Liver (tissue), 7 donors: ENCODE measurements at regions not wholly inside any gene's neighbourhood (a gene's known extent, or its start where the extent isn't known, plus 50 kb on each side); places are given as distances from the start of the nearest gene placed in this dataset.

ENCODE experiments used
- DNase-seq: peaks from one replicate; pipeline ENCODE4 v3.0.0-alpha.2; 2017; ENCODE audit warnings: low spot score
- H3K27ac ChIP-seq, 2 donors: one replicate each; pipeline ENCODE4 v1.7.0; 2013; ENCODE audit warnings: inconsistent platforms in 2 of 2, low read length in 2 of 2, control low read depth in 1 of 2, low read depth in 1 of 2, mild to moderate bottlenecking in 1 of 2
- H3K27me3 ChIP-seq, 4 donors: one replicate each; pipeline versions ENCODE4 v1.6.1 to v1.7.0; 2013; ENCODE audit warnings: low read length in 3 of 4, inconsistent platforms in 1 of 4, mild to moderate bottlenecking in 1 of 4, moderate library complexity in 1 of 4; ENCODE audit not compliant: control insufficient read depth in 4 of 4, insufficient read depth in 4 of 4
- H3K36me3 ChIP-seq, 4 donors: one replicate each; pipeline versions ENCODE4 v1.6.1 to v1.7.0; 2013; ENCODE audit warnings: low read length in 3 of 4, mild to moderate bottlenecking in 3 of 4, low read depth in 1 of 4, moderate library complexity in 1 of 4; ENCODE audit not compliant: control insufficient read depth in 4 of 4, insufficient read depth in 3 of 4
- H3K4me1 ChIP-seq, 4 donors: one replicate each; pipeline versions ENCODE4 v1.6.1 to v1.7.0; 2013; ENCODE audit warnings: low read length in 3 of 4, mild to moderate bottlenecking in 3 of 4, moderate library complexity in 1 of 4; ENCODE audit not compliant: control insufficient read depth in 4 of 4, insufficient read depth in 4 of 4
- H3K4me3 ChIP-seq, 3 donors: one replicate each; pipeline versions ENCODE4 v1.6.1 to v1.7.0; 2013; ENCODE audit warnings: low read length in 3 of 3, control low read depth in 1 of 3, low read depth in 1 of 3, mild to moderate bottlenecking in 1 of 3
- H3K9ac ChIP-seq, 2 donors: one replicate each; pipeline ENCODE4 v1.7.0; 2013; ENCODE audit warnings: low read length in 2 of 2, mild to moderate bottlenecking in 2 of 2, moderate library complexity in 2 of 2, control low read depth in 1 of 2, low read depth in 1 of 2
- H3K9me3 ChIP-seq, 4 donors: one replicate each; pipeline versions ENCODE4 v1.6.1 to v1.7.0; 2013; ENCODE audit warnings: low read length in 3 of 4; ENCODE audit not compliant: control insufficient read depth in 4 of 4
- ATF3 ChIP-seq: IDR thresholded peaks from 2 replicates; pipeline ENCODE4 v1.6.1; 2016; ENCODE audit warnings: antibody characterized with exemption
- EGR1 ChIP-seq, 2 donors: IDR thresholded peaks; 2 replicates each; pipeline ENCODE4 v1.6.1; 2016 to 2018; ENCODE audit warnings: antibody characterized with exemption in 2 of 2, low read depth in 2 of 2
- FOXA1 ChIP-seq: IDR thresholded peaks from 2 replicates; pipeline ENCODE4 v1.6.1; 2016; ENCODE audit warnings: antibody characterized with exemption
- FOXA2 ChIP-seq: IDR thresholded peaks from 2 replicates; pipeline ENCODE4 v1.6.1; 2016; ENCODE audit warnings: antibody characterized with exemption
- GABPA ChIP-seq, 2 donors: IDR thresholded peaks in 1 of 2; conservative IDR thresholded peaks in 1 of 2; 2 replicates each; pipeline ENCODE4 v1.6.1; 2016; ENCODE audit warnings: antibody characterized with exemption in 2 of 2, mild to moderate bottlenecking in 1 of 2, moderate library complexity in 1 of 2
- HNF4A ChIP-seq, 2 donors: conservative IDR thresholded peaks; 2 replicates each; pipeline ENCODE4 v1.6.1; 2016; ENCODE audit warnings: antibody characterized with exemption in 2 of 2, mild to moderate bottlenecking in 2 of 2
- HNF4G ChIP-seq: IDR thresholded peaks from 2 replicates; pipeline ENCODE4 v1.6.1; 2016; ENCODE audit warnings: antibody characterized with exemption
- JUND ChIP-seq, 2 donors: IDR thresholded peaks; 2 replicates each; pipeline ENCODE4 v1.6.1; 2016; ENCODE audit warnings: antibody characterized with exemption in 2 of 2
- MAX ChIP-seq: IDR thresholded peaks from 2 replicates; pipeline ENCODE4 v1.6.1; 2016; ENCODE audit warnings: antibody characterized with exemption
- NR2F2 ChIP-seq: IDR thresholded peaks from 2 replicates; pipeline ENCODE4 v1.6.1; 2016; ENCODE audit warnings: antibody characterized with exemption
- RAD21 ChIP-seq, 2 donors: IDR thresholded peaks; 2 replicates each; pipeline ENCODE4 v1.6.1; 2016; ENCODE audit warnings: antibody characterized with exemption in 2 of 2, mild to moderate bottlenecking in 2 of 2
- REST ChIP-seq: IDR thresholded peaks from 2 replicates; pipeline ENCODE4 v1.6.1; 2016; ENCODE audit warnings: antibody characterized with exemption, mild to moderate bottlenecking
- RXRA ChIP-seq, 2 donors: IDR thresholded peaks; 2 replicates each; pipeline ENCODE4 v1.6.1; 2017 to 2018; ENCODE audit warnings: antibody characterized with exemption in 2 of 2, mild to moderate bottlenecking in 1 of 2
- SP1 ChIP-seq: IDR thresholded peaks from 2 replicates; pipeline ENCODE4 v1.6.1; 2018; ENCODE audit warnings: antibody characterized with exemption, mild to moderate bottlenecking
- TAF1 ChIP-seq: conservative IDR thresholded peaks from 2 replicates; pipeline ENCODE4 v1.6.1; 2016; ENCODE audit warnings: antibody characterized with exemption, mild to moderate bottlenecking
- YY1 ChIP-seq: IDR thresholded peaks from 2 replicates; pipeline ENCODE4 v1.6.1; 2016; ENCODE audit warnings: antibody characterized with exemption, mild to moderate bottlenecking
- ZBTB33 ChIP-seq: IDR thresholded peaks from 2 replicates; pipeline ENCODE4 v1.6.1; 2016; ENCODE audit warnings: antibody characterized with exemption
- WGBS: extraction: QIAGEN DNeasy Blood & Tissue Kit; methylation state at CpG from one replicate; pipeline ENCODE4 v1.1.7; 2013; 5-methylcytosine and 5-hydroxymethylcytosine counted together
- donor health status: healthy.
- donor health status: healthy.
- donor health status: healthy.
- donor health status: healthy.

- TF ChIP-seq NR2F2 (no peak), MAX (no peak), RXRA (IDR thresholded peaks at IDR 0.05) (no peak), GABPA (IDR thresholded peaks at IDR 0.05 in 1 of 2, conservative IDR thresholded peaks at IDR 0.05 in 1 of 2) (no peak), HNF4A (conservative IDR thresholded peaks at IDR 0.05) (no peak), YY1 (no peak)
These were observed 340.0 kb upstream of the GALNTL6 start (continued) for GRCh38 chr4:171473155-171473554.

- no peaks in the 10 kb centered on the region for H3K9me3 ChIP-seq
- no peak for DNase-seq
- H3K4me1 ChIP-seq, result no peaks in the 10 kb centered on the region
- H3K36me3 ChIP-seq, result no peaks in the 10 kb centered on the region
- 79% methylated on average over 4 of the region's 4 CpGs for WGBS
- no peak for TF ChIP-seq YY1
- no peak overlapping the region for H3K9ac ChIP-seq
- no peak overlapping the region for H3K27ac ChIP-seq
- no peaks in the 10 kb centered on the region for H3K27me3 ChIP-seq
- no peak overlapping the region for H3K4me3 ChIP-seq
These were observed 341.0 kb upstream of the GALNTL6 start for GRCh38 chr4:171472230-171472629.

- H3K9ac ChIP-seq, result no peak overlapping the region
- TF ChIP-seq RAD21 (IDR thresholded peaks at IDR 0.05) (no peak), MAX (no peak), FOXA2 (no peak), HNF4G (no peak), JUND (IDR thresholded peaks at IDR 0.05) (no peak), RXRA (IDR thresholded peaks at IDR 0.05) (no peak), TAF1 (no peak), HNF4A (conservative IDR thresholded peaks at IDR 0.05) (no peak)
- H3K36me3 ChIP-seq, result no peaks in the 10 kb centered on the region
- no peaks in the 10 kb centered on the region for H3K27me3 ChIP-seq
- H3K4me3 ChIP-seq, result no peak overlapping the region
- no peaks in the 10 kb centered on the region for H3K4me1 ChIP-seq
- peaks cover 0 to under 1% (median 0%) of the 10 kb centered on the region in 4 donors for H3K9me3 ChIP-seq
- WGBS, result 48% methylated on average over 3 of the region's 3 CpGs
- no peak overlapping the region for H3K27ac ChIP-seq
- no peak for DNase-seq
These were observed 348.7 kb upstream of the GALNTL6 start for GRCh38 chr4:171464499-171464898.

GRCh38 chr4:171461191-171461590, 352.0 kb upstream of the GALNTL6 start:
- H3K36me3 ChIP-seq, result no peaks in the 10 kb centered on the region
- H3K4me3 ChIP-seq, result no peak overlapping the region
- TF ChIP-seq FOXA1 (no peak), YY1 (no peak), TAF1 (no peak), NR2F2 (no peak), REST (no peak), RXRA (IDR thresholded peaks at IDR 0.05) (no peak), ZBTB33 (no peak), ATF3 (no peak), HNF4G (no peak), HNF4A (conservative IDR thresholded peaks at IDR 0.05) (no peak), JUND (IDR thresholded peaks at IDR 0.05) (no peak), GABPA (IDR thresholded peaks at IDR 0.05 in 1 of 2, conservative IDR thresholded peaks at IDR 0.05 in 1 of 2) (no peak), MAX (no peak), SP1 (no peak), EGR1 (IDR thresholded peaks at IDR 0.05; ENCODE audit: low read depth in 2 of 2) (no peak), FOXA2 (no peak)
- no peaks in the 10 kb centered on the region for H3K27me3 ChIP-seq
- DNase-seq, result no peak
- H3K27ac ChIP-seq, result no peak overlapping the region
- peaks cover 0 to 5% (median 0%) of the 10 kb centered on the region in 4 donors for H3K9me3 ChIP-seq
- no peak overlapping the region for H3K9ac ChIP-seq
- H3K4me1 ChIP-seq, result no peaks in the 10 kb centered on the region
